K562 (cell line): ENCODE measurements at regions not wholly inside any gene's neighbourhood (a gene's known extent, or its start where the extent isn't known, plus 50 kb on each side); places are given as distances from the start of the nearest gene placed in this dataset.

Source experiments
- BRF1 ChIP-seq: IDR thresholded peaks from 3 replicates; pipeline ENCODE4 v1.6.1; 2011; ENCODE audit warnings: borderline replicate concordance, mild to moderate bottlenecking; ENCODE audit not compliant: insufficient read length; ENCODE audit errors: extremely low read depth
- MYBL2 ChIP-seq, 2 experiments: fragments of 450-650 bp in 1 of 2; sonication (generic) in 1 of 2; formaldehyde crosslinking in 1 of 2; IDR thresholded peaks; 2 replicates each; pipeline versions ENCODE4 v1.6.1 to v1.8.1; 2017 to 2022; ENCODE audit warnings: borderline replicate concordance in 1 of 2, inconsistent platforms in 1 of 2, low read depth in 1 of 2, mild to moderate bottlenecking in 1 of 2, missing genetic modification reagents in 1 of 2, moderate library complexity in 1 of 2
- NCOA2 ChIP-seq, 2 experiments: fragments of 450-650 bp; IDR thresholded peaks; 2 replicates each; pipeline ENCODE4 v1.6.1; 2018; ENCODE audit warnings: mild to moderate bottlenecking in 2 of 2, moderate library complexity in 1 of 2; ENCODE audit not compliant: partially characterized antibody in 2 of 2
- NFIC ChIP-seq: fragments of 450-650 bp; IDR thresholded peaks from 2 replicates; pipeline ENCODE4 v1.6.1; 2017; ENCODE audit warnings: mild to moderate bottlenecking, inconsistent platforms
- PCBP1 ChIP-seq: fragments of 200-400 bp; formaldehyde crosslinking; IDR thresholded peaks from 2 replicates; pipeline ENCODE4 v1.6.1; 2018; ENCODE audit warnings: mild to moderate bottlenecking, low read depth, low read length; ENCODE audit not compliant: poor library complexity, severe bottlenecking
- SP1 ChIP-seq: sonication (generic); formaldehyde crosslinking; IDR thresholded peaks from 2 replicates; pipeline ENCODE4 v1.8.1; 2022; ENCODE audit warnings: mild to moderate bottlenecking, missing genetic modification reagents
- ZC3H11A ChIP-seq: IDR thresholded peaks from 2 replicates; pipeline ENCODE4 v1.6.1; 2012; ENCODE audit warnings: low read depth, low read length, improper control_type of control experiment
- ZNF408 ChIP-seq: fragments of 250-450 bp; sonication (Bioruptor Pico); IDR thresholded peaks from 2 replicates; pipeline ENCODE4 v1.4.0; 2020; ENCODE audit warnings: low read depth, mild to moderate bottlenecking, moderate library complexity
- TF ChIP-seq, protein P1 (sequence below): fragments of 450-650 bp; conservative IDR thresholded peaks from 2 replicates; pipeline ENCODE4 v1.6.1; 2016; ENCODE audit warnings: missing genetic modification characterization, low read depth, mild to moderate bottlenecking, control low read depth, missing compliant biosample characterization

- TF ChIP-seq SP1 (CRISPR knock-in tag) (no peak), ZC3H11A (no peak), MYBL2 (IDR thresholded peaks at IDR 0.05; ENCODE audit: low read depth) (no peak), MYBL2 (CRISPR knock-in tag; IDR thresholded peaks at IDR 0.05; ENCODE audit: borderline replicate concordance) (no peak), PCBP1 (no peak), ZNF408 (CRISPR knock-in tag) (no peak), NFIC (no peak), NCOA2 (IDR thresholded peaks at IDR 0.05; ENCODE audit: partially characterized antibody in 2 of 2) (no peak), BRF1 (no peak)
- TF ChIP-seq, protein P1, sequence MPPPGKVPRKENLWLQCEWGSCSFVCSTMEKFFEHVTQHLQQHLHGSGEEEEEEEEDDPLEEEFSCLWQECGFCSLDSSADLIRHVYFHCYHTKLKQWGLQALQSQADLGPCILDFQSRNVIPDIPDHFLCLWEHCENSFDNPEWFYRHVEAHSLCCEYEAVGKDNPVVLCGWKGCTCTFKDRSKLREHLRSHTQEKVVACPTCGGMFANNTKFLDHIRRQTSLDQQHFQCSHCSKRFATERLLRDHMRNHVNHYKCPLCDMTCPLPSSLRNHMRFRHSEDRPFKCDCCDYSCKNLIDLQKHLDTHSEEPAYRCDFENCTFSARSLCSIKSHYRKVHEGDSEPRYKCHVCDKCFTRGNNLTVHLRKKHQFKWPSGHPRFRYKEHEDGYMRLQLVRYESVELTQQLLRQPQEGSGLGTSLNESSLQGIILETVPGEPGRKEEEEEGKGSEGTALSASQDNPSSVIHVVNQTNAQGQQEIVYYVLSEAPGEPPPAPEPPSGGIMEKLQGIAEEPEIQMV (tag) = no peak
Measured at GRCh38 chr5:116645627-116646026, 71.0 kb upstream of the SEMA6A start.
